Colonic mucosa (tissue), 4 donors: ENCODE measurements at regions not wholly inside any gene's neighbourhood (a gene's known extent, or its start where the extent isn't known, plus 50 kb on each side); places are given as distances from the start of the nearest gene placed in this dataset.
A peak's percentile ranks its signal among the peaks of the same experiment; 100 is the strongest.

Experiments
- DNase-seq: peaks from one replicate; pipeline ENCODE4 v3.0.0-alpha.2; 2020
- H3K27ac ChIP-seq: fragments of 200-600 bp; one replicate; pipeline ENCODE4 v1.8.0; 2021
- H3K27me3 ChIP-seq: fragments of 200-600 bp; one replicate; pipeline ENCODE4 v1.8.0; 2021
- H3K36me3 ChIP-seq: fragments of 200-600 bp; one replicate; pipeline ENCODE4 v1.8.0; 2021
- H3K4me1 ChIP-seq: fragments of 200-600 bp; one replicate; pipeline ENCODE4 v1.8.0; 2021; ENCODE audit warnings: mild to moderate bottlenecking
- H3K4me3 ChIP-seq: fragments of 200-600 bp; one replicate; pipeline ENCODE4 v1.8.0; 2021
- H3K9ac ChIP-seq, 2 donors: one replicate each; pipeline ENCODE4 v1.7.0; 2013; ENCODE audit warnings: control low read depth in 2 of 2, low read depth in 2 of 2, low read length in 2 of 2
- H3K9me3 ChIP-seq: fragments of 200-600 bp; one replicate; pipeline ENCODE4 v1.8.0; 2021
- intact Hi-C: fragments of 100-400 bp; cut with DNase I; formaldehyde crosslinking; loops from one replicate; pipeline ENCODE4 v1.14.1; 2022
- TF ChIP-seq, protein P1 (sequence below): fragments of 200-600 bp; IDR thresholded peaks from one replicate; pipeline ENCODE4 v1.8.0; 2022; ENCODE audit warnings: antibody characterized with exemption, mild to moderate bottlenecking
- donor health status: healthy.
- donor health status: DM: no; HTN: no; CAD: no.
- donor health status: DM: no; HTN: no; CAD: no.

DNA sequence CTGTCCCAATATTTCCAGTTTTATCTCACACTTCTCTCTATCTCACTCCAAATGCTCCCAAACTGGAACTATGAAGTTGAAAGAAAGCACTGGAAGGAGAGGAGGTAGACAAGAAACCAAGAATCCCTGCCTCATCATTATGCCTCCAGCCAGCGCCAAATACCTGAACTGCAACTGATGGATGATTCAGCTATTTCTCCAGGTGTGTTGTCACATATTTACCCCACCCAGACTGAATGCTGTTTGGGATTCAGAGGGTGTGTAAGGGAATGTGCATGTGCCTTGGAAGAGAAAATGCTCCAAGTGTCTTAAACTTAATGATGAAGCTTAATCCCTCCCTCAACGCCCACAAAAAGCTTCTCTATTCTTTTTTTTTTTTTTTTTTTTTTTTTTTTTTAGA lies 269.5 kb upstream of the ATP11B start:
- Histone ChIP-seq H3K4me1 (no peaks in the 10 kb centered on the region), H3K27me3 (no peaks in the 10 kb centered on the region), H3K9me3 (no peaks in the 10 kb centered on the region), H3K27ac (no peak overlapping the region), H3K36me3 (no peaks in the 10 kb centered on the region), H3K9ac (no peak overlapping the region), H3K4me3 (no peak overlapping the region)
- no peak for DNase-seq
- intact Hi-C loops = no loop called here
- TF ChIP-seq, protein P1, sequence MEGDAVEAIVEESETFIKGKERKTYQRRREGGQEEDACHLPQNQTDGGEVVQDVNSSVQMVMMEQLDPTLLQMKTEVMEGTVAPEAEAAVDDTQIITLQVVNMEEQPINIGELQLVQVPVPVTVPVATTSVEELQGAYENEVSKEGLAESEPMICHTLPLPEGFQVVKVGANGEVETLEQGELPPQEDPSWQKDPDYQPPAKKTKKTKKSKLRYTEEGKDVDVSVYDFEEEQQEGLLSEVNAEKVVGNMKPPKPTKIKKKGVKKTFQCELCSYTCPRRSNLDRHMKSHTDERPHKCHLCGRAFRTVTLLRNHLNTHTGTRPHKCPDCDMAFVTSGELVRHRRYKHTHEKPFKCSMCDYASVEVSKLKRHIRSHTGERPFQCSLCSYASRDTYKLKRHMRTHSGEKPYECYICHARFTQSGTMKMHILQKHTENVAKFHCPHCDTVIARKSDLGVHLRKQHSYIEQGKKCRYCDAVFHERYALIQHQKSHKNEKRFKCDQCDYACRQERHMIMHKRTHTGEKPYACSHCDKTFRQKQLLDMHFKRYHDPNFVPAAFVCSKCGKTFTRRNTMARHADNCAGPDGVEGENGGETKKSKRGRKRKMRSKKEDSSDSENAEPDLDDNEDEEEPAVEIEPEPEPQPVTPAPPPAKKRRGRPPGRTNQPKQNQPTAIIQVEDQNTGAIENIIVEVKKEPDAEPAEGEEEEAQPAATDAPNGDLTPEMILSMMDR = no peak

DNA sequence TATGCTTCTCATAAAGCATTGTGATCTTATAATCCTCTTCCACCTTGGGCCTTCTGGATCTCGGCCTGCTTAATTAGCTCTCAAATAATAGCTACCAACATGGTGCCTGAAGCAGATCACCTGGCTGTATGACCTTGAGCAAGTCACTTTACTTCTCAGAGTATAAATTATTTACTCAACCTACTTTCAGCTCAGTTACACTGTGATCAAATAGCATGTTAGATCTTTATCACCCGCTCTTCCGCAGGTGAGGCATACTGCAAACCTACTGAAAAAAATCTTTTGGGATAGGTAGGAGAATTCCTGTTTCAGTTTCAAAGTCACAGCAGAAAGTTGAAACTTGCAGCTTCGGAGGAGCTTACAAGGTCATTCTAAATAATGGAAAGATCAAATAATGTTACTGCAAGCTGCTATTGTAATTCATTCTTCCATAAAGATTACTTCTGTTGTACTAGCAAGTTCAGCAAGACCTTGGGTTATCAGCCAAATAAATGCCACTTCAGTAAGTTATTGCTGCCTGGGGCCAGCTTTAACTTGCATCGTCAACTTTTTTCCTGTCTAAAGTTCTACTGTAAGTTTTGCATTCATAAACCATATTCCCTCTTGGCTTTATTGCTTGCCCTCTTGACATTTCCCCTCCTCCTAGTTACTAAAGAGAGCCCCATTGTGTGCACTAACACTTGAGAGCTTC lies 268.4 kb upstream of the ATP11B start:
- Histone ChIP-seq H3K4me3 (no peak overlapping the region), H3K27ac (no peak overlapping the region), H3K9ac (no peak overlapping the region), H3K36me3 (no peaks in the 10 kb centered on the region), H3K27me3 (no peaks in the 10 kb centered on the region), H3K4me1 (no peaks in the 10 kb centered on the region), H3K9me3 (no peaks in the 10 kb centered on the region)
- DNase-seq = peak; percentile 20
- TF ChIP-seq, protein P1 = no peak
- intact Hi-C loops = no loop called here

DNA sequence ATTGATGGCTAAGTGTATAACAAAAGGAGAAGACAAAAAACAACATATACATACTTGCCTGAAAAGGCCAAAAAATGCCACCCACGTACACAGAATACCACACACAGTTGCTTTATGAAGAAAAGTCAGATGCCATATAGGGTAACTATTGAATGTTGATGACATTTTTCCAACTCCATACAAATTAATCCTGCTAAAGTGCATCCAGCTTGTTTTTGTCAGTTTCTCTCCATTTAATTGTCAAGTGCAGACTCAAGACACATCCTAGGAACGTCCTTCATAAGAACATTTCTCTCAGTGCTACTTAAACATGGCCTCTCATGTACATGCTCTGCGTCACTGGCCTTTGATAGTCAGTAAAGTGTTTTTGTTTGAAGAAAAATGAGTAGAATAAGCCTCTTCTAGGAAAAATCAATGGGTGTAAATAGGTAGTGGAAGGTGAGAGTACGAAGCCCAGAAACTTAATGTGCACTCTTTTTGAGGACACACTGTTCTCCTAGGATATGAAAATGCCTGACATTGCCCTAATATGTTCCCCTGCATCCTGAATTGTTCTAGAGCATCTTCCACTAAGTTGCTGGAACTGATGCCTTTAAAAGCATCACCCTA lies 267.4 kb upstream of the ATP11B start:
- intact Hi-C loops = no loop called here

DNA sequence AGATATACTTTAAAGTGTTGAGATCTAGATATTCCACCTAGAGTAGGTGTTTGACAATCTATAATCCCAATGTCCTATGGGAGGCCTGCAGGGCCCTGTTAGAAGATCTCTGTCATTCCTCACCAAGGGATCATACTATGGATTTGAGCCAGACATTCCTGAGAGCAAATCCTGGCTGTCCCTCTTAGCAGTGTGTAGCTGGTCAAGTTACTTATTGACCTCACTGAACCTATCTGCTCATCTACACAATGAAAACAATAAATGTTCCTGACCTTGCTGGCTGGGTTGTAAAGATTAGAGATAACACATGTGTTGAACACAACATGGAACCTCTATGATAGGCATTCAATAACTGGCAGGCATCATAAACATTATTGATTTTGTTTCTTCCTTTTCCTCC lies 265.6 kb upstream of the ATP11B start:
- H3K27me3 ChIP-seq = no peaks in the 10 kb centered on the region
- no peaks in the 10 kb centered on the region for H3K4me1 ChIP-seq
- TF ChIP-seq, protein P1 = no peak
- no peak overlapping the region for H3K27ac ChIP-seq
- H3K4me3 ChIP-seq = no peak overlapping the region
- H3K36me3 ChIP-seq = no peaks in the 10 kb centered on the region
- no peaks in the 10 kb centered on the region for H3K9me3 ChIP-seq
- DNase-seq = no peak
- intact Hi-C loops = no loop called here
- H3K9ac ChIP-seq = no peak overlapping the region

More for the DNA sequence above, 267.4 kb upstream of the ATP11B start:
- H3K9ac ChIP-seq = no peak overlapping the region
- DNase-seq = no peak
- no peak overlapping the region for H3K4me3 ChIP-seq
- TF ChIP-seq, protein P1 = no peak
- no peaks in the 10 kb centered on the region for H3K9me3 ChIP-seq
- H3K4me1 ChIP-seq = no peaks in the 10 kb centered on the region
- H3K27me3 ChIP-seq = no peaks in the 10 kb centered on the region
- H3K27ac ChIP-seq = no peak overlapping the region
- H3K36me3 ChIP-seq = no peaks in the 10 kb centered on the region

DNA sequence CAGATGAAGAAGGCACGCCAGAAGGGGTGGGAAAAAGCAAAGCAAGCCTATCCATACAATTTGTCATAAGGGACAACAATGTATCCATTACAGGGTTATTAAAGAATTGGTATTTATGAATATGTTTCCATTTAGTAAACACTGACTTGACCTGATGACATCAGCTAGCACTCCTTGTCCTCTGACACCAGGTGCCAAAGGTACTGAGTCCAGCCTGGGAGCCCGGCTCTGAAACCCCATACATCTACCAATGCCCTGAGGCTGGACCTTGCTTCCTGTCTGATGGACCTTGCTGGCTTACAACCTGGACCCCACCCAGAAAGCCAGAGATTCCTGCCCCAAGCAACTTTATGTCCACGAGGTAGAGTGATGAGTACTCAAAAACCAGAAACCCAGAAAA lies 263.0 kb upstream of the ATP11B start:
- no peaks in the 10 kb centered on the region for H3K27me3 ChIP-seq
- H3K4me1 ChIP-seq = no peaks in the 10 kb centered on the region
- H3K4me3 ChIP-seq = no peak overlapping the region
- no peaks in the 10 kb centered on the region for H3K9me3 ChIP-seq
- intact Hi-C loops = no loop called here
- no peaks in the 10 kb centered on the region for H3K36me3 ChIP-seq
- no peak for DNase-seq
- H3K9ac ChIP-seq = no peak overlapping the region
- TF ChIP-seq, protein P1 = no peak
- no peak overlapping the region for H3K27ac ChIP-seq
